ENCODE measurements at regions not wholly inside any gene's neighbourhood (a gene's known extent, or its start where the extent isn't known, plus 50 kb on each side); places are given as distances from the start of the nearest gene placed in this dataset.
A peak's percentile ranks its signal among the peaks of the same experiment; 100 is the strongest.

GRCh38 chr6:26149240-26149639, 62.0 kb downstream of the HFE start:
- no peak overlapping the region for H3K9ac ChIP-seq
- H4K20me1 ChIP-seq (ENCODE audit: insufficient read depth) = no peaks in the 10 kb centered on the region
- H3K27me3 ChIP-seq (ENCODE audit: insufficient read depth, low read depth) = no peaks in the 10 kb centered on the region
- no peak overlapping the region for H3K4me2 ChIP-seq
- H2AFZ ChIP-seq (ENCODE audit: low read depth) = no peak overlapping the region
- no peak overlapping the region for H3K27ac ChIP-seq
- no peaks in the 10 kb centered on the region for H3K36me3 ChIP-seq (ENCODE audit: insufficient read depth)
- no peaks in the 10 kb centered on the region for H3K4me1 ChIP-seq (ENCODE audit: low read depth, poor library complexity, severe bottlenecking)
- no peaks in the 10 kb centered on the region; the same call in 1 of the 2 replicates for H3K79me2 ChIP-seq (ENCODE audit: insufficient read depth, low read depth)
- TF ChIP-seq CTCF (conservative IDR thresholded peaks at IDR 0.05; ENCODE audit: low read depth, low read length) = no peak
- no peak overlapping the region for H3K4me3 ChIP-seq (IDR thresholded peaks at IDR 0.05; ENCODE audit: insufficient read depth, low read depth, low read length)

GRCh38 chr6:26152226-26153101, 65.2 kb downstream of the HFE start:
- H2AFZ ChIP-seq (ENCODE audit: low read depth) = no peak overlapping the region
- no peak overlapping the region for H3K4me2 ChIP-seq
- no peak overlapping the region for H3K9ac ChIP-seq
- no peaks in the 10 kb centered on the region for H3K27me3 ChIP-seq (ENCODE audit: insufficient read depth, low read depth)
- peaks cover 9% of the 10 kb centered on the region for H3K4me1 ChIP-seq (ENCODE audit: low read depth, poor library complexity, severe bottlenecking)
- H4K20me1 ChIP-seq (ENCODE audit: insufficient read depth) = no peaks in the 10 kb centered on the region
- peaks cover 12% of the 10 kb centered on the region for H3K79me2 ChIP-seq (ENCODE audit: insufficient read depth, low read depth)
- TF ChIP-seq CTCF (conservative IDR thresholded peaks at IDR 0.05; ENCODE audit: low read depth, low read length) = no peak
- H3K36me3 ChIP-seq (ENCODE audit: insufficient read depth) = no peaks in the 10 kb centered on the region
- no peak overlapping the region for H3K4me3 ChIP-seq (IDR thresholded peaks at IDR 0.05; ENCODE audit: insufficient read depth, low read depth, low read length)
- no peak overlapping the region for H3K27ac ChIP-seq

GRCh38 chr6:26155061-26155930, 68.1 kb downstream of the HFE start:
- Histone ChIP-seq H3K4me1 (ENCODE audit: low read depth, poor library complexity, severe bottlenecking) (peaks cover 13% of the 10 kb centered on the region), H3K27ac (peak overlapping the region; percentile 100)

More at GRCh38 chr6:26155061-26155930, 68.1 kb downstream of the HFE start:
- H3K79me2 ChIP-seq (ENCODE audit: insufficient read depth, low read depth) = peaks cover 35% of the 10 kb centered on the region
- peak overlapping the region; percentile 100 for H3K9ac ChIP-seq
- H3K4me2 ChIP-seq = peak overlapping the region; percentile 69
- no peaks in the 10 kb centered on the region for H4K20me1 ChIP-seq (ENCODE audit: insufficient read depth)
- H3K36me3 ChIP-seq (ENCODE audit: insufficient read depth) = no peaks in the 10 kb centered on the region
- no peaks in the 10 kb centered on the region for H3K27me3 ChIP-seq (ENCODE audit: insufficient read depth, low read depth)
- H3K4me3 ChIP-seq (IDR thresholded peaks at IDR 0.05; ENCODE audit: insufficient read depth, low read depth, low read length) = no peak overlapping the region
- peak overlapping the region; percentile 66 for H2AFZ ChIP-seq (ENCODE audit: low read depth)
- no peak for TF ChIP-seq CTCF (conservative IDR thresholded peaks at IDR 0.05; ENCODE audit: low read depth, low read length)
